HG03439 (cell line): ENCODE measurements at regions not wholly inside any gene's neighbourhood (a gene's known extent, or its start where the extent isn't known, plus 50 kb on each side); places are given as distances from the start of the nearest gene placed in this dataset.
"Not testable (repeated sequence)": the region's sequence is repeated elsewhere in the genome, so short reads cannot be mapped to it uniquely, and the experiment has no call there.

ENCODE experiments used
- ATAC-seq: cut with Tn5 transposase; IDR thresholded peaks from one replicate; pipeline ENCODE4 v1.9.1; 2021; ENCODE audit warnings: mild to moderate bottlenecking, moderate library complexity; ENCODE audit not compliant: unreplicated experiment

DNA sequence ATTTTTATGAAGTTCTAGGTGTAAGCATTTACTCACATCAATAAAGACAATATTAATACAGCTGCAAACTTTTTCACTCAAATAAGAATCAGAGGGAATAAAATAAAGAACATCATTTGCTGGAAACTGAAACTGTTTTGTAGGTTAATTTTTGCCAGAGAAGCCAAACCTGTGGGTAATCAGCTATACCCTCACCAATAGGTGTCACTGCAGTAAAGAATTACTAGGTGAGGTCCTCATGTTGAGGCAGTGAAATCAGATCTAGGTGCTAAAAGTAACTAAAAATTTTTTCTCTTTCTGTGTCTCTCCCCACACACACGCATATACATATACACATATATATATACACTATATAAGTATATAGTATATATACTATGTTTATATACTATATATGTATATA is 1016.3 kb upstream of the SEMA6A start:
- peak; percentile 68 for ATAC-seq

DNA sequence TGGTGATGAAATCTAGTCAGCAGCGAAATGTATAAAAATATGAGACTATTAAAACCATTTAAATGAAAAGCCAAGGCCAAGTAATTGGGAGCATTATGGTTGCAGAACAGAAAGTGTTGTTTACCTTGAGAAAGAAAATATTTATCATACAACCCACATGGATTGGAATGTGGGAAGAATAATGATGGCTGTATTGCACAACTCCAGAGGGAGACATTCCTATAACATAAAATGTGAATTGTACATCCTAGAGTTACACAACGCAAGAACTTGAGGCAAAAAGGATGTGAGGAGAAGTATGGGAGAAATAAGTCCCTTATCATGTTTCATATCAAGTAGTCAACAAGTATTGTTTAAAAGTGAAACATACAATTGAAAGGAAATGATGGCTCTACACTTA is 1014.0 kb upstream of the SEMA6A start:
- ATAC-seq, result no peak

DNA sequence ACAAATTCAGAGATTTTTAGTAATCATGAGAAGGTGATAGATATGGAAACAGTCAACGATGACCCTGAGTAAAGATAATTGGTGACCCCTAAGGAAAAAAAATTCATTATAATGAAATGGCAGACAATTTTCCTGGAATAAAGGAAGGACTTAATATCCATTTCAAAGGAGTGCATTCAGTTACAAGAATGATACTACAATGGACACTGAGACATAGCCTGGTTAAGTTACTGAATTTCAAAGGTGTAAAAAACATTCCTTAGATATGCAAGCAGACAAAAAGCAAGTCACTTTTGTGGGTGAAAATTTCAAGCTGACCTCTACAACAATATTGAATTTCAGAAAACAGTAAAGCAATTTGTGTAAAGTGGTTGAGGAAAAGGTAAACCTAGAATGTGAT is 1012.5 kb upstream of the SEMA6A start:
- no peak for ATAC-seq

DNA sequence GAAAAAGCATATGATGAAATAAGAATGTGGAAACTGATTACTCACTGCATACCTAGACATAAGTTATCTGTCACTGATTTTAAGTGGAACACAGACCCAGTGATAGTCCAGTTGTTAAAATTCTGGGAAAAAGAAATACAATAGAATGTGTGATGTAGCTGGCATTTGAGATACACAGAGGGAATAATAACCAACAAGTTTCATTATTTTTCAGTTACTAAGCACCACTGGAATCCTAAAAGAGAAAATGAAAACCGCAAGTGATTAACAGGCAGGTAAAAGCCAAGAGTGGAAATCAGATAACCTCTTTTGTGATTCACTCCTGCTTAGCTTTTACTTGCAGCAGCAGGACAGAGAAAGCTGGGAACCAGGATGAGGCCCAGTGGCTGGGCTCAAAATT is 994.0 kb upstream of the SEMA6A start:
- no peak for ATAC-seq

DNA sequence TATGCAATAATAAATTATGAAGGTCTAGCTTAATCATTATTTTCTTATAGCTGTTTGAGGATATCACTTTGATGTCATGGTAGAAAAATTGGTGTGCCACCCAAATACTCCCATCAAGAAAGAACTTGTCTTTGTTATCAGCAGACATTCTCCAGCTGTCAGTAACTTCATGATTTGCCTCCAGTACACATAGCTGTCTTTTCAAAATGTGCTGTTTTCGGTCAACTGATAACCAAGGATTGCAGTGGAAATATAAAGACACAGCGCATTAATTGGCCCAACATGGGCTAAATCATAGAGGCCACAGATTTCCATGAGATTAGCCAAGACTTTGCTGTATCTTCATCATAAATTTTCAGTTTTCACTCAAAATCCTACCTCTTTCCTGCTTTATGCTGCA is 993.5 kb upstream of the SEMA6A start:
- no peak for ATAC-seq

DNA sequence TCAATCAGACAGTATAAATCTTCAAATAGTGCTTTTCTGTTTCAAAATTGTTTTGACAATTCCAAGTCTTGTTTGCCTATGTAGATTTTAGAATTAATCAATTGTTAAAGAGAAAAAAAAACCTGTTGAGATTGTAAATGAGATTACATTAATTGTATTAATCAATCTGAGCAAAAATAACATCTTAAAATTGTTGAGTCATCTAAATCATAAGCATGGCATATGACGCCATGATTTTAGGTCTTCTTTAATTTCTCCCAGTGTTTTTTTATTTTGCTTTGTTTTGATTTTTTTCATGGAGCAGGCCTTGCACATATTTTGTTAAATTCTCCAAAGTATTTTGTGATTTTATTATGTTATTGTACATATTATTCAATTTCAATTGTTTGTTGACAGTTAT is 988.0 kb upstream of the SEMA6A start:
- ATAC-seq, result no peak

DNA sequence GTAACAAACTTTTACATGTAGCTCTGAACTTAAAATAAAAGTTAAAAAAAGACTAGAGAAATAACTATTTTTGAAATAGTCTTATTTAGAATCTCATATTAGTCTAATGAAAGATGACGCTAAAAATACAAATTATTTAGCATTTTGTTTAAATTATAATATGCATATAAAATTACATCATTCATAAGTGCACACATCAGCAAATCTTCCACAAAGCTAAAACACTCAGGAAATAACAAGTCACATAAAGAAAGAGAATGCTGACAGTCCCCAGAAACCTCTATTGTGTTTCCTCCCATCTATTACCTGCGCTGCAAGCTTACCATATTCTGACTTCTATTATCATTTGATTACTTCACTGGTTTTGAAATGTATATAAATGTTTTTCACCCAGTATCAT is 986.9 kb upstream of the SEMA6A start:
- no peak for ATAC-seq

DNA sequence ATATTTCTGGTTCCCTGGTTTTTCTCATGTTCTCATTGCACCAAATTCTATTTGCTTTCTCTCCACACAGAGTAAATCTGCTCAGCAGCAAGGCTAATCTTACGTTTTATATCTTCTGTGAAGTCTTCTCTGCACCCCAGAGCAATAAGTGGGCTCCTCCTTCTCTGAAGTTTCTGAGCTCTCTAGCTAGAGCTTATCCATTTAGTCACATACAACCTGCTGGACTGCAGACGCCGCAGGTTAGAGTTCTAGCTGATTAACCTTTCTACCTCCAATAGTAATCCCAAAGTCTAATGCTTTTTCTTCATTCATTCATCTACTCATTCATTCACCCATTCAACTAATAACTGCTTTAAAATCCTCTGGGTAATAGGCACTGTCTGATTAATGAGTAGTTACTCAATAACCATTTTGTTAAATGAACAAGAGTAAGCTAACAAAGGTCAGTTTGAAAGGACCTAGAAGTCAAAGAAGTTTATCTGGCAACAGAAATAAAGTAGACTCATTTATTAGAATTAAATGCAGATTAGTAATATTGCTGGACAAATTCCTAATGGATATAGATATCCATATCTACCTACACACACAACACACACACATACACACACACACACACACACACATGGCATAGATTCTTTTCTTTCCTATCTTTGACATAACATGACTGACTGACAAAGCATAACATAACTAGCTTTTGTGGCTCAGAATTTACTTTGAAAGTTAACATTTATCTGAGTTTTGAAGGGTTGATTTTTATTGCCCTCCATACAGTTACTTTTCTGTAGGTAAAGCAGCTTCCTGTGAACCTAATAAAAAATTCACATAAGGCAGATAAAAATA is 984.6 kb upstream of the SEMA6A start:
- no peak for ATAC-seq

DNA sequence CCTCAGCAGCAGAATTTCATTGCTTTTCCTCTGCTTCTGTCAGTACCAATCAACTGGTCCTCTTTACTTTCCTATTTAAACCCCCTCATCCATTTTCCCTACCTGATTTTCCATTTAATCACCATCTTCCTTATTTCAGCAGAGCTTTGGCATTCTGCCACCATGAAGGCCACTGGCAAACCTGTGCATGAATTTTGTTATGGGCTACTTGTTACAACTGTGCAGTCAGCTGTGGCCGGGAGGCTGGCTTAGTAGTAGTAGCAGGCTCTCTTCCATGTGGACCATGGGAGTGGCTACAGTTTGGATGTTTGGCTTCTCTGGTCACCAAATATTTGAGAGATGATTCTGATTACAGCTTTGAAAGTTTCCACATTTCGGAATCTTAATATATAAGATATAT is 976.6 kb upstream of the SEMA6A start:
- no peak for ATAC-seq

DNA sequence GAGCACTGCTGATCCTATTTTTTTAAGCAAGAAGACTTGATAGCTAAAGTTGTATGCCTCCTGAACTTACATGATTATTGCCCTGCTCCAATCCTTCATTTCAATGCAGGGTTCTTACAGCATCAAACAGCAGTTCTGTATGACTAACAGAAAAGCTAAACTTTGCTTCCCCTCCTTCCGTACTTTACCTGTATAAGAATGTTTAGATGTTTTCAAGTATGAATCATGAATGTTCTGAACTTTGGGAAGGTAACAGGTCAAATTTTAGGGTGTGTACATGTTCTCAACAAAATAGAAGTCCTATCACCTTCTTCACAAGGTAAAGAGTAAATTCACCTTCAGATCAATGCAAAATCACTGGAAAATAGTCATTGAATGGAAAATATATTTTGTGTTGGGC is 972.6 kb upstream of the SEMA6A start:
- ATAC-seq, result no peak

DNA sequence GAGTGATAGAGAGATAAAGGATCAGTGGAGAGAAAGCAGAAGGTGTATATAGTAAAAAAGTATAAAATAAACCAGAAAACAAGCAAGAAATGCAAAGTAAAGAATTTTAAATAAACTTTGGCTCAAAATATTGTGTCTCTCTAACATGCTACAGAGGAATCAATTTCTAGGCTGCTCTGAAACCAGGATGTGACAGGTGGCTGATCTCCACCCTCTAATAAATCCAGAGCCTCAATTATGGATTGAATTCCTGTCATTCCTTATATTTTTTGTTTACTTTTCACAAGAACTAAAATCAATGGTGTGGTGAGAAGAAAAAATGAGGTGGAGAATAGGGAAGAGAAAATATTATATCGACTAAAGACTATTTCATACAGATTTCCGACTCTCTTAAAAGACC is 965.1 kb upstream of the SEMA6A start:
- ATAC-seq, result no peak

DNA sequence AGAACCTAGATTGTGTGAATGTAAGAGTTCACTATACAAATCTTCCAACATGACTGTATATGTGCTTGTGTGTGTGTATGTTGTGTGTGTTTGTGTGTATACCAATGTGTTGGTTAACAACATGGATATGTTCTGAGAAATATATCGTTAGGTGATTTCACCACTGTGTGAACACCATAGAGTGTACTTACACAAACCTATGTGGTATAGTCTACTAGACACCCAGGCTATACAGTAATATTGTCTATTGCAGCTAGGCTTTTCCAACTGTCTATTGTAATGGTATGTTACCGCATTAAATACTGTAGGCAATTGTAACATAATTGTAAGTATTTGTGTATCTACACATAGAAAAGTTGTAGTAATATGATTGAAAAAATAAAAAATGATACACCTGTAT is 959.2 kb upstream of the SEMA6A start:
- no peak for ATAC-seq

DNA sequence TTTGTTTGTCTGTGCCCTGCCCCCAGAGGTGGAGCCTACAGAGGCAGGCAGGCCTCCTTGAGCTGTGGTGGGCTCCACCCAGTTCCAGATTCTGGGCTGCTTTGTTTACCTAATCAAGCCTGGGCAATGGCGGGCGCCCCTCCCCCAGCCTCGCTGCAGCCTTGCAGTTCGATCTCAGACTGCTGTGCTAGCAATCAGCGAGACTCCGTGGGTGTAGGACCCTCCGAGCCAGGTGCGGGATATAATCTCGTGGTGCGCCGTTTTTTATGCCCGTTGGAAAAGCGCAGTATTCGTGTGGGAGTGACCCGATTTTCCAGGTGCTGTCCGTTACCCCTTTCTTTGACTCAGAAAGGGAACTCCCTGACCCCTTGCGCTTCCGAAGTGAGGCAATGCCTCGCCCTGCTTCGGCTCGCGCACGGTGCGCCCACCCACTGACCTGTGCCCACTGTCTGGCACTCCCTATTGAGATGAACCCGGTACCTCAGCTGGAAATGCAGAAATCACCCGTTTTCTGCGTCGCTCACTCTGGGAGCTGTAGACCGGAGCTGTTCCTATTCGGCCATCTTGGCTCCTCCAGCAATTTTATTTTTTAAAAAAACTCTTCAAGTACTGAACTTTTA is 958.5 kb upstream of the SEMA6A start:
- not testable (repeated sequence) for ATAC-seq

DNA sequence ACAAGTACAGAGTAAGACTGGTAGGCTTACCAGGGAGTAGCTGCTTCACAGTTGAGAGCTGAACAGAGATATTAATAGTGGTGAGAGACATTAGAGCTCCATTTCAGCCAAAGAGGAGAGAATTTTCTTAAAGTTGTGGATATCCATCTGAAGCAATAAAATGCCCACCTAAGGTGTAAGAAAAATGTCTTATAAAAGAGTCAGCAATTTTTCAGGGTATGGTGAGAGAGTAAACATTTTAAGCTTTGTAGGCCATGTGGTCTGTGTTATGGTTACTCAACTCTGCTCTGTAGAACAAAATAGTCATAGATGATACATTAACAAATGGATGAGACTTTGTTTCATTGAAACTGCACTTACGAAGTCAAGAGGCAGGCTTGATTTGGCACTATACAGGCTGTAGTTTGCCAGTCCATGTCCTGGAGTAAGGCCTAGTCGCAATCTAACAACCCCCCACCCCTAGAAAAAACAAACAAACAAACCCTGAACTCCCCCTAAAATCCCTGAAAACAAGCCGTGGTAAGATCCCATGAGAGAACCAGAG is 945.4 kb upstream of the SEMA6A start:
- ATAC-seq, result no peak

DNA sequence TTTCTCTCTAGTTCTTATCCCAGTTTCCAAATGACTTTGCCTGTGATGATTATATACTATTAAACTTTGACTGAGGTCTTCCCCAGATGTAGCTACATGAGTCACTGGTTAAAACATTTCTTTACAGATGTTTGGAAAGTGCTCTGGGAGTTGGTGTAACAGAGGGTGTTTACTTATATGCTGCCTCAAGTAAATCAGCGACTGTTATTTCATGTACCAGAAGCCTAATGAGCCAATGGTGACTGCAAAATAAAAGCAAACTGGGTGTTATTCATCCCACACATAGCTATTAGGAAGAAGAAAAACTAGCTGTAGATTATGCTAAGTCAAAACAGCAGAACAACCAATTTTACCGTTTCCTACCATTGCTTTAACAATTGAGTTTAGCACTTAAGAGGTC is 929.7 kb upstream of the SEMA6A start:
- ATAC-seq, result no peak

DNA sequence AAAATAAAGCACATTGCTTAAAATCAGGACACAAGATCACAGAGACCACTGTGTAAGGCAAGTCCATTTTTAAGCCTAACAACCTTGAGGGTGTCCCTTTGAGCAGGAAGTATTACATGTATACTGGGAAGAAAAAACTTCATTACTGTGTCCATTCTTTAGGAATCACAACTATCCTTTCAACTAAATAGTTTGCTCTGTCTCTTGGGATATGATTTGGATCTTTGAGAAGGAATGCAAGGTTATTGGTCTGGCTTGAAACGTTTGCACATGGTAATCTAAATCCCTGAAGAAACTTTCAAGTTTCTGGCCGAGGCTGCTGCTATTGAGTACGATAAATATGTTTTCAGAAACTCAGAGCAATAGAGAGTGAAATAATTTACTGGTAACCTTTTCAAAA is 923.0 kb upstream of the SEMA6A start:
- ATAC-seq, result no peak

DNA sequence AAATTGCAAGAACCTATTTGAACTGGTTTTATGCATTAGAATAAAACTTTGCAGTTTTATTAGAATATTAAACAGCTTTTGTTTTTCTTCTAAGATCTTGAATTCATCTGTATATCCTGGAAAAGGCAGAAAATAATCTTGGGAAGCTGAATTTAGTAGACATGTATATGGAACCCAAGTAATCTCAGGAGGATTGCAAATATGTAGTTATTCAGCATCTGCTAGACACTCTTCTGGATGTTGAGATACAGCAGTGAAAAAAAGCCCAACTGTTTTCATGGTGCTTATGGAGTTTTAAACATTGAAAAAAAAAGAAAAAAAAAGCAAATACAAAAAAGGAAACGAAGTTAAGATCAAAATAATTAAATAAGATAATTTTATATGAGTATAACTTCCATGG is 922.2 kb upstream of the SEMA6A start:
- no peak for ATAC-seq

DNA sequence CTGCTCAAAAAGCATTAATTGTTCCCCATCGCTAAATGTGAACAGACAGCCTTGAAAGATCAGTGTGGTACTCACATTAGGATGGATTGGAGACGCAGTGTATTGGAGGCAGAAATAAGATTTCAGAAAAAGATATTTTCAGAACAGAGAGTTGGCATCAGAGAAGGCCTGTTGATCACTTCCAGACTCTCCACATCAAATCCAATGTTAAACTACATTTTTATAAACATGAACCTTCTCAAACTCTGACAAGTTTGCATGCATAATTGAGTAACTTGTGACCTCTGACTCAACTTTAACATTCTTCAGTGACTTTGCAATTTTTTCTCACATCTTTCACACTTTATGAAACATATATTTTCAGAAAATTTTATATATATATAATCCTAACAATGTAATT is 919.6 kb upstream of the SEMA6A start:
- ATAC-seq, result no peak

DNA sequence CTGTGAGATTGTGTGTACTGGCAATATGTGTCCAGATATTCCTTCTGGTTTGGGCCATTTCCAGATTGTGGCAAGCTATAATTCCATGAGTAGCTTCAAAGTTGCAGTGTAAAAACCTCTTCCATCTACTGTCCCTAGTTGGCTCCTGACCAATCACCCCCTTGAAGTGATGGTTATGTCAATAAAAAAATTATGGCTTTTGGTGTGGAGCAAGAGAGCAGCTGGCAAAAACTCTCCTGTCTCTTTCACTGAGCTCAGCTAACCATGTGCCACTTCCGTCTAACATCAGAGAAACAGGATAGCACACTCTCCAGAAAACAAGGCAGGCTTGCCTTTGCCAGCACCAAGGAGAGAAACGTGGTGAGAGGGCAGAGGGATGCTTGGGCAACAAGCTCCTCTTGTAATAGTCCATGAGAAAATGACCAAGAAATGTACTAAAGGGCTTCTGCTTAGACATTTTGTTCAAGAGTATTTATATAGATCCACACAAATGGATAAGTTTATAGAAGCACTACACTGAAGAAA is 914.4 kb upstream of the SEMA6A start:
- no peak for ATAC-seq

DNA sequence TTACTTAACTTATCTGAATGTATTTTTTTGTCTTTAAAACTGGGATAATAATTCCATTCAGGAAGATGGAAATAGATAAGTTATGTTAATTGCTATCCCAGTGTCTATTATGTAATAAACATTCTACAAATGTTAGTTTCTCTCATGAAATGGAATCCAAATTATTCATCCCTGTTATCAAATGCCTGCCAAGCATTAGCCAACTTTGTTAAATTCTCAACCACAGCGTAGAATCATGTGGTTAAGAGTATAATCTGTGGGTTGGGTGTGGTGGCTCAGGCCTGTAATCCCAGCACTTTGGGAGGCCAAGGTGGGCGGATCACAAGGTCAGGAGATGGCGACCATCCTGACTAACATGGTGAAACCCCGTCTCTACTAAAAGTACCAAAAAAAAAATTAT is 912.9 kb upstream of the SEMA6A start:
- ATAC-seq, result no peak

DNA sequence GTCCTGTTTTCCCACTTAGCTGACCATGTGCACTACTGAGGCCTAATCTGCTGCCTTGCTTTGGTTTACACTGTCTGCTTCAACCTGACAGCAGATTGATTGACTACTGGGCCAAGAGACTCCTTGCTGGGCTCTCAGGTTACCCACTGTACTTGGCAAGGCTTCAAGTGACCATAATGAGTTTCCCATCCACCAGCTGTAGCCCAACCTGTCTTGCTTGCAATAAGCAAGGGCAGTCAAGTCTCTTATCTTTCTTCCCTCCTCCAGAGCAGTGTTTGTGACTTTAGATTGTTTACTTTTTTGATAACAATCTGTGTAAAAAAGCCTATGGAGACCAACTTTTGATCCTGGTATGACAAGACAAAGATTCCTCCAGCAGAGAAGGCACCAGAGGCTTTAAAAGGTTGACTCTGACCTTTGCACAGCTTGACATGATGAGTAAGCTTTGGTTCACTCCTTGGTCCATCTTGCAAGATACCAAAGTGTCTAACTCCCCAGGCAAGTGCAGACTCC is 912.3 kb upstream of the SEMA6A start:
- no peak for ATAC-seq

DNA sequence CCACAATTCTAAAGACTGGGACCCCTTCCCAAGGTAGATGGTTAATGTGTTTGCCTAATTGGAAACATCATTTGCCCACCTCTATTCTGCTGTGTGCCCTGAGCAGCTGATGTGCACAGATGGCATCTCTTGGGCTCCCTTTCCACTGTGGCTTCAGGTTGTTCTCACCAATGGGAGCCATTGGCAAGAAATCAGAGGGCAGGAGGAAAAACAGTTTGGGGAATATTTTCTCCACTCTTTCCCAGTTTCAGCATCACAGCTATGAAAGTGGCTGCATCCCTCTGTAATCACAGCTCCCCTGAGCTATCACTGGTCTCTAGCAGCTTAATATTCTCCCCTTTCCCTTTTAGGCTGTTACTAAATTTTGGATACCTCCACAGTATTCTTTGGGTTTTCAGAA is 911.6 kb upstream of the SEMA6A start:
- ATAC-seq, result no peak
